ENCODE measurements at regions not wholly inside any gene's neighbourhood (a gene's known extent, or its start where the extent isn't known, plus 50 kb on each side); places are given as distances from the start of the nearest gene placed in this dataset.

- WGBS, 2 donors = 51 to 61% methylated on average over 2 of the region's 2 CpGs
- TF ChIP-seq CTCF (IDR thresholded peaks at IDR 0.05) = no peak
- no peak for TF ChIP-seq POLR2A (IDR thresholded peaks at IDR 0.05)
- H3K4me3 ChIP-seq (ENCODE audit: low read depth, poor library complexity, severe bottlenecking) = no peak overlapping the region
- intact Hi-C loops (cut with DNase I; ENCODE audit: low total_unique reads) = no loop called here
- DNase-seq (ENCODE audit: low spot score in 2 of 2) = no peak
These were observed 105.2 kb downstream of the SLC41A2 start for GRCh38 chr12:104852896-104853295.

GRCh38 chr12:104852102-104852501, 106.0 kb downstream of the SLC41A2 start:
- TF ChIP-seq POLR2A (IDR thresholded peaks at IDR 0.05) (no peak), CTCF (IDR thresholded peaks at IDR 0.05) (no peak)
- no peak overlapping the region for H3K4me3 ChIP-seq (ENCODE audit: low read depth, poor library complexity, severe bottlenecking)
- intact Hi-C loops (cut with DNase I; ENCODE audit: low total_unique reads) = no loop called here
- DNase-seq (ENCODE audit: low spot score in 2 of 2) = no peak
- WGBS, 2 donors = 64 to 71% methylated on average over 2 of the region's 2 CpGs

- TF ChIP-seq CTCF (IDR thresholded peaks at IDR 0.05) = no peak
- no peak for TF ChIP-seq POLR2A (IDR thresholded peaks at IDR 0.05)
- H3K4me3 ChIP-seq (ENCODE audit: low read depth, poor library complexity, severe bottlenecking) = no peak overlapping the region
- no peak for DNase-seq (ENCODE audit: low spot score in 2 of 2)
- intact Hi-C loops (cut with DNase I; ENCODE audit: low total_unique reads) = no loop called here
These were observed 107.3 kb downstream of the SLC41A2 start for GRCh38 chr12:104850781-104851180.

- no peak overlapping the region for H3K4me3 ChIP-seq (ENCODE audit: low read depth, poor library complexity, severe bottlenecking)
- 63 to 98% methylated on average over 2 of the region's 2 CpGs for WGBS, 2 donors
- no peak for DNase-seq (ENCODE audit: low spot score in 2 of 2)
- intact Hi-C loops (cut with DNase I; ENCODE audit: low total_unique reads) = no loop called here
- TF ChIP-seq CTCF (IDR thresholded peaks at IDR 0.05) (no peak), POLR2A (IDR thresholded peaks at IDR 0.05) (no peak)
These were observed 111.9 kb downstream of the SLC41A2 start for GRCh38 chr12:104846056-104846767.

- no peak for DNase-seq (ENCODE audit: low spot score in 2 of 2)
- TF ChIP-seq CTCF (IDR thresholded peaks at IDR 0.05) (no peak), POLR2A (IDR thresholded peaks at IDR 0.05) (no peak)
- H3K4me3 ChIP-seq (ENCODE audit: low read depth, poor library complexity, severe bottlenecking) = no peak overlapping the region
- intact Hi-C loops (cut with DNase I; ENCODE audit: low total_unique reads) = no loop called here
- 95 to 98% methylated on average over 1 of the region's 1 CpG for WGBS, 2 donors
These were observed 114.0 kb downstream of the SLC41A2 start for GRCh38 chr12:104844123-104844522.

- intact Hi-C loops (cut with DNase I; ENCODE audit: low total_unique reads) = no loop called here
- H3K4me3 ChIP-seq (ENCODE audit: low read depth, poor library complexity, severe bottlenecking) = no peak overlapping the region
- WGBS, 2 donors = 84 to 94% methylated on average over 1 of the region's 1 CpG
- no peak for DNase-seq (ENCODE audit: low spot score in 2 of 2)
- TF ChIP-seq POLR2A (IDR thresholded peaks at IDR 0.05) (no peak), CTCF (IDR thresholded peaks at IDR 0.05) (no peak)
These were observed 117.8 kb downstream of the SLC41A2 start for GRCh38 chr12:104840262-104840661.

Data from lower leg skin (tissue), 4 donors.